A673 (cell line): ENCODE measurements at regions not wholly inside any gene's neighbourhood (a gene's known extent, or its start where the extent isn't known, plus 50 kb on each side); places are given as distances from the start of the nearest gene placed in this dataset.

Experiments used
- BruUV-seq: library from RNA; stranded (reverse); fragments of 400-500 nt; replicated peaks from 2 replicates; lab custom pipeline; 2021; lab: Mats Ljungman, UMichigan
- CTCF ChIA-PET: fragments of 300-600 bp; sonication (Branson Sonifier 250); formaldehyde crosslinking; loops from one replicate; lab custom pipeline; 2022; ENCODE audit warnings: antibody characterized with exemption; lab: Charles Lee
- POLR2A ChIA-PET: fragments of 300-600 bp; sonication (Branson Sonifier 250); formaldehyde crosslinking; loops from one replicate; lab custom pipeline; 2022; ENCODE audit warnings: antibody characterized with exemption; ENCODE audit not compliant: low non-redundant PET; lab: Charles Lee
- DNase-seq: peaks from one replicate; pipeline ENCODE4 v3.0.0-alpha.2; 2015; ENCODE audit warnings: low spot score
- H3K27ac ChIP-seq: fragments of 200-600 bp; sonication (generic); 2 replicates; pipeline ENCODE4 v1.5.1; 2016; ENCODE audit warnings: mixed run types, low read depth, mild to moderate bottlenecking, mixed read lengths, antibody characterized with exemption, low read length; ENCODE audit not compliant: poor library complexity, severe bottlenecking
- H3K27me3 ChIP-seq: fragments of 200-600 bp; sonication (generic); replicated peaks from 2 replicates; pipeline ENCODE4 v1.6.1; 2017; ENCODE audit warnings: mixed run types, low read depth, mild to moderate bottlenecking, mixed read lengths, antibody characterized with exemption, low read length; ENCODE audit not compliant: insufficient read depth, poor library complexity
- H3K36me3 ChIP-seq: fragments of 200-600 bp; sonication (generic); 2 replicates; pipeline ENCODE4 v1.6.1; 2016; ENCODE audit warnings: mixed run types, mild to moderate bottlenecking, mixed read lengths, antibody characterized with exemption, low read length; ENCODE audit not compliant: insufficient read depth, poor library complexity, severe bottlenecking
- H3K4me1 ChIP-seq: fragments of 200-600 bp; sonication (generic); 2 replicates; pipeline ENCODE4 v1.6.1; 2017; ENCODE audit warnings: mixed run types, mild to moderate bottlenecking, mixed read lengths, antibody characterized with exemption, low read length; ENCODE audit not compliant: insufficient read depth, poor library complexity, severe bottlenecking
- H3K4me3 ChIP-seq: fragments of 200-600 bp; sonication (generic); 2 replicates; pipeline ENCODE4 v1.5.1; 2016; ENCODE audit warnings: low read depth, mixed run types, mild to moderate bottlenecking, mixed read lengths, low read length; ENCODE audit not compliant: poor library complexity, severe bottlenecking
- H3K9me3 ChIP-seq: fragments of 200-600 bp; sonication (generic); 2 replicates; pipeline ENCODE4 v1.6.1; 2016; ENCODE audit warnings: mixed run types, low read depth, mild to moderate bottlenecking, mixed read lengths, antibody characterized with exemption, low read length; ENCODE audit not compliant: poor library complexity, severe bottlenecking
- EZH2 ChIP-seq: fragments of 200-600 bp; sonication (generic); IDR thresholded peaks from 2 replicates; pipeline ENCODE4 v1.6.1; 2017; ENCODE audit warnings: borderline replicate concordance, low read depth, mild to moderate bottlenecking, mixed read lengths, antibody characterized with exemption, low read length; ENCODE audit not compliant: poor library complexity, severe bottlenecking
- intact Hi-C: fragments of 100-400 bp; cut with micrococcal nuclease; formaldehyde crosslinking; loops from one replicate; pipeline ENCODE4 v1.10.0; 2022; ENCODE audit not compliant: unreplicated experiment
- TF ChIP-seq, protein P1 (sequence below): fragments of 300-800, 200-600 bp; sonication (generic); conservative IDR thresholded peaks from 2 replicates; pipeline ENCODE4 v1.5.1; 2017; ENCODE audit warnings: low read depth, mild to moderate bottlenecking, antibody characterized with exemption, low read length, moderate library complexity, mixed read lengths

DNA sequence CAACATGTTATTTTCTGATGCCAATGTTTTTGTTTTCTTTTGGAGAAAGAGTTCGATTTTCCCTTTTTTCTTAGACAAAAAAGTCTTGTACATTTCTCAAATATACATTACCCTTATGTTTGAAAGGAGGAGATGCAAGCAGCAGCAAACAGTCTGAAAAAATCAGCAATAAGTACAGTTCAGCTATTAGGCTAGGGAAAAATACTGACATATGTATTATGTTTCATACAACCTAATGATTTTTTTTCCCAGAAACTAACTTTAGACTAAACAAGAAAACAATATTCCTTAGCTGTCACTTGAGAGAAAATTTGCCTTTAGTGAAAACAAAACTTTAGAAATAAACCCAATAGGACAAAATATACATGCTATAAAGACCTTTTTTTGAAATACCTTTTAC, 1223.5 kb downstream of the SLITRK1 start:
- CTCF ChIA-PET, result no interaction called here
- intact Hi-C loops, result no loop called here
- no peak for TF ChIP-seq EZH2
- TF ChIP-seq, protein P1, sequence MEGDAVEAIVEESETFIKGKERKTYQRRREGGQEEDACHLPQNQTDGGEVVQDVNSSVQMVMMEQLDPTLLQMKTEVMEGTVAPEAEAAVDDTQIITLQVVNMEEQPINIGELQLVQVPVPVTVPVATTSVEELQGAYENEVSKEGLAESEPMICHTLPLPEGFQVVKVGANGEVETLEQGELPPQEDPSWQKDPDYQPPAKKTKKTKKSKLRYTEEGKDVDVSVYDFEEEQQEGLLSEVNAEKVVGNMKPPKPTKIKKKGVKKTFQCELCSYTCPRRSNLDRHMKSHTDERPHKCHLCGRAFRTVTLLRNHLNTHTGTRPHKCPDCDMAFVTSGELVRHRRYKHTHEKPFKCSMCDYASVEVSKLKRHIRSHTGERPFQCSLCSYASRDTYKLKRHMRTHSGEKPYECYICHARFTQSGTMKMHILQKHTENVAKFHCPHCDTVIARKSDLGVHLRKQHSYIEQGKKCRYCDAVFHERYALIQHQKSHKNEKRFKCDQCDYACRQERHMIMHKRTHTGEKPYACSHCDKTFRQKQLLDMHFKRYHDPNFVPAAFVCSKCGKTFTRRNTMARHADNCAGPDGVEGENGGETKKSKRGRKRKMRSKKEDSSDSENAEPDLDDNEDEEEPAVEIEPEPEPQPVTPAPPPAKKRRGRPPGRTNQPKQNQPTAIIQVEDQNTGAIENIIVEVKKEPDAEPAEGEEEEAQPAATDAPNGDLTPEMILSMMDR, result no peak

DNA sequence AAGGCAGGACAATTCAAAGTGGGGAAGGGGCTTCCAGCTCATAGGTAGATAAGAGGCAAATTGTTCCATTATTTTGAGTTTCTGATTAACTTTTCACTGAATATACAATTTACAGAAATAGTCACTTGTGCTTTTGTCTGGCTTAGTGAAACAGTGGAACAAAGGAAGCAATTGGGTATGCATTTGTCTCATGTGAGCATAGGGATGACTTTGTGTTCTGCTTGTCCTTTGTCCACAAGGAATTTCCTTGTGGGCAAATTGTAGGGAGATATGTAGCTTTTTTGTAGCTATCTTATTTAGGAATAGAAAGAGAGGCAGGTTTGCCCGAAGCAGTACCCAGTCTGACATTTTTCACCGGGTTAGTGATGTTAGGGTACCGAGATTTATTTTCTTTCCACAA, 1224.8 kb downstream of the SLITRK1 start:
- CTCF ChIA-PET, result no interaction called here

More for the DNA sequence above, 1223.5 kb downstream of the SLITRK1 start:
- Histone ChIP-seq H3K4me1 (no peaks in the 10 kb centered on the region), H3K27me3 (no peaks in the 10 kb centered on the region), H3K36me3 (no peaks in the 10 kb centered on the region), H3K4me3 (no peak overlapping the region), H3K27ac (no peak overlapping the region), H3K9me3 (no peaks in the 10 kb centered on the region)
- POLR2A ChIA-PET, result no interaction called here
- no peak for DNase-seq
- no TSS peak for BruUV-seq

DNA sequence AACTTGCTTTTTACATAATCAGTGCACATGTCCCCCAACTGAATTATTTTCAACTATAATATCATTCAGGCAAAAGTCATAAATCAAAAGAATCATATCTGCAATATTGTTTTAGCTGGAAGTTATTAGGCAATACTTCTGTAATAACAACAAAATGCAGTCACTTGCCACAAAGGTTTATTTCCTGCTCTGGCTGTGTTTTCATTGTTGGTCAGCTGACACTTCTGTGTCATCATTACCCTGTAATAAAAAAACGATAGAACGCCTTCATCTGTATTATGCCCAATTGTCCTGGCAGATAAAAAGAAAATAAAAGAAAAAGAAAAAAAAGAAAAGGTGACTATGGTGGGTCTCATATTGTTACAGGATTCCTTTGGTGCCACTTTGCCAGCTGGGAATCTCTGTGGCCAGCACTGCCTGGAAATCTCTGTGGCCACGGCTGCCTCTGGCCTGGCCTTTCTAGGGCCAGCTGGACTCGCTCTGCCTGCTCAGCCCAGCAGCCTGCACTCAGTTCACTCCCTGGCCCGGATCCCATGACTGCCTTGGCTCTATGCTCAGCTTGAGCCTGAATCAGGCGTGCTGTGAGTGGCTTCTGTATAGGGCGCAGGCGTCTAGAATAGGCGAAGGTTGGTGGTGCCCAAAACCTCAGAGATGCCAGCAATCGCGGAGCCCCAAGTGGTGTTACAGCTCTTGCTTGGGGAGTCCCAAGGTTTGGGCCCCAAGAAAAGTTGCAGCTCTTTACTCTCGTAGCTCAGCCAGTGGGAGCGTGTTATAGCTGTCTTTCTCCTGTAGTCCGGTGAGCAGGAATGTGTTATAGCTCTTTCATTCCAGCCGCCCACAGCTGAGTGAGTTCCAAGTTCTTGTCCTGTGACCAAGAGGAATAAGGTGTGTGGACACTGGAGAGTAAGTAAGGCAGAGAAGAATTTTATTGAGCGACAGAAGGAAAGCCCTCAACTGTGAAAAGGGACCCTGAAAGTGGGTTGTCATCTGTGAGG, 1227.1 kb downstream of the SLITRK1 start:
- DNase-seq, result no peak
- intact Hi-C loops, result no loop called here
- H3K4me1 ChIP-seq, result no peaks in the 10 kb centered on the region
- no peak for TF ChIP-seq EZH2
- TF ChIP-seq, protein P1, result no peak
- CTCF ChIA-PET, result no interaction called here
- POLR2A ChIA-PET, result no interaction called here
- H3K27me3 ChIP-seq, result no peaks in the 10 kb centered on the region
- H3K36me3 ChIP-seq, result no peaks in the 10 kb centered on the region
- no peaks in the 10 kb centered on the region for H3K9me3 ChIP-seq
- no peak overlapping the region for H3K27ac ChIP-seq
- no TSS peak for BruUV-seq
- H3K4me3 ChIP-seq, result no peak overlapping the region

More for the DNA sequence above, 1224.8 kb downstream of the SLITRK1 start:
- no peak for DNase-seq
- TF ChIP-seq, protein P1, result no peak
- TF ChIP-seq EZH2, result no peak
- H3K9me3 ChIP-seq, result no peaks in the 10 kb centered on the region
- no TSS peak for BruUV-seq
- no peak overlapping the region for H3K27ac ChIP-seq
- no peaks in the 10 kb centered on the region for H3K36me3 ChIP-seq
- no peaks in the 10 kb centered on the region for H3K4me1 ChIP-seq
- intact Hi-C loops, result no loop called here
- POLR2A ChIA-PET, result no interaction called here
- H3K4me3 ChIP-seq, result no peak overlapping the region
- H3K27me3 ChIP-seq, result no peaks in the 10 kb centered on the region
